ENCODE measurements at regions not wholly inside any gene's neighbourhood (a gene's known extent, or its start where the extent isn't known, plus 50 kb on each side); places are given as distances from the start of the nearest gene placed in this dataset.

- no peak overlapping the region for H3K4ac ChIP-seq (ENCODE audit: low read depth, low read length)
- no peaks in the 10 kb centered on the region for H4K20me1 ChIP-seq (ENCODE audit: insufficient read depth, low read length)
- H2BK120ac ChIP-seq (ENCODE audit: low read depth, low read length): no peak overlapping the region
- TF ChIP-seq NFE2L2 (IDR thresholded peaks at IDR 0.05; ENCODE audit: low read depth, low read length): no peak
- no peaks in the 10 kb centered on the region for H3K36me3 ChIP-seq (ENCODE audit: control insufficient read depth, insufficient read depth, low read length)
- H3K27me3 ChIP-seq (ENCODE audit: control insufficient read depth, insufficient read depth, low read length): peaks cover 6% of the 10 kb centered on the region; the same call in 1 of the 2 replicates
- no peak overlapping the region for H3K14ac ChIP-seq (replicated peaks; ENCODE audit: low read depth, low read length)
- no peak overlapping the region for H3K56ac ChIP-seq (ENCODE audit: extremely low read depth, insufficient read depth, low read length)
- no peak overlapping the region for H3K4me3 ChIP-seq (ENCODE audit: insufficient read depth, low read depth, low read length)
- no CpG with 5 or more reads among the region's 1 CpG for WGBS, 2 experiments (ENCODE audit: extremely low coverage in 2 of 2, insufficient read length in 1 of 2)
- no peak overlapping the region for H2BK5ac ChIP-seq (ENCODE audit: low read depth, low read length, poor library complexity, severe bottlenecking)
- H3K9ac ChIP-seq (ENCODE audit: low read depth, low read length): no peak overlapping the region
- no peak overlapping the region for H2BK15ac ChIP-seq (ENCODE audit: low read depth, low read length)
- no peak overlapping the region for H2BK20ac ChIP-seq (ENCODE audit: low read depth, low read length)
- ChIA-PET POLR2A (ENCODE audit: unreplicated experiment) (no interaction called here), CTCF (interaction anchor here (0.7 kb wide), 1 partner anchor 42 kb away, joined by 3 read pairs; no protein-coding TSS in a partner anchor)
- dilution Hi-C loops (cut with HindIII; ENCODE audit: low sequenced_read_pairs, unreplicated experiment) (no loop called here), in situ Hi-C loops (cut with MboI; ENCODE audit: low sequenced_read_pairs) (loop anchor here (25.0 kb wide), 1 partner anchor 597 kb away; no protein-coding TSS in a partner anchor), intact Hi-C loops (cut with micrococcal nuclease) (loop anchor here (10.0 kb wide), 1 partner anchor 255 kb away; no protein-coding TSS in a partner anchor)
- ATAC-seq (ENCODE audit: low read depth) (no peak), DNase-seq (peak; percentile 12)
- no peak overlapping the region for H3K18ac ChIP-seq (ENCODE audit: low read depth, low read length)
- BruUV-seq (replicated peaks): no TSS peak
- peaks cover 8% of the 10 kb centered on the region for H3K9me3 ChIP-seq (ENCODE audit: control insufficient read depth, insufficient read depth, low read length)
- no peaks in the 10 kb centered on the region for H3K79me1 ChIP-seq (ENCODE audit: low read depth in 1 of 2, low read length in 2 of 2)
- no peaks in the 10 kb centered on the region for H3K9me1 ChIP-seq (ENCODE audit: insufficient read depth, low read length)
- H3K4me2 ChIP-seq (ENCODE audit: low read depth, low read length): no peak overlapping the region
- H3K4me1 ChIP-seq (ENCODE audit: control insufficient read depth, insufficient read depth, low read length): no peaks in the 10 kb centered on the region
- H2AK9ac ChIP-seq (replicated peaks; ENCODE audit: low read depth, low read length, poor library complexity): no peak overlapping the region
- no peak overlapping the region for H2AK5ac ChIP-seq (ENCODE audit: low read depth, low read length)
- H3K23ac ChIP-seq (ENCODE audit: low read depth, low read length): no peak overlapping the region
- H2AFZ ChIP-seq (replicated peaks; ENCODE audit: low read length, poor library complexity): no peak overlapping the region
- no peak overlapping the region for H4K91ac ChIP-seq (ENCODE audit: insufficient read depth, low read depth, low read length)
- no peak overlapping the region for H4K8ac ChIP-seq (ENCODE audit: low read depth in 2 of 2, low read length in 2 of 2)
- H4K5ac ChIP-seq (ENCODE audit: low read depth, low read length): no peak overlapping the region
- no peak overlapping the region for H3K27ac ChIP-seq (ENCODE audit: insufficient read depth, low read length)
These were observed 86.7 kb upstream of the ATP8B1 start for GRCh38 chr18:57889841-57890240.

All from IMR-90 (cell line).